AG04449 (cell line): ENCODE measurements at regions not wholly inside any gene's neighbourhood (a gene's known extent, or its start where the extent isn't known, plus 50 kb on each side); places are given as distances from the start of the nearest gene placed in this dataset.

Source experiments
- CTCF ChIA-PET: fragments of 350-600 bp; formaldehyde crosslinking; extraction: SDS; loops from one replicate; lab custom pipeline; 2021; ENCODE audit warnings: antibody characterized with exemption; lab: Yijun Ruan, JAX
- POLR2A ChIA-PET: fragments of 400-600, 350-600 bp; formaldehyde crosslinking; extraction: SDS; loops from one replicate; lab custom pipeline; 2020; ENCODE audit warnings: antibody characterized with exemption, inconsistent platforms; lab: Yijun Ruan, JAX
- DNase-seq: peaks from one replicate; pipeline ENCODE4 v3.0.0-alpha.2; 2010; ENCODE audit warnings: low read depth, low spot score
- H3K4me3 ChIP-seq: 2 replicates; pipeline ENCODE4 v1.5.1; 2011; ENCODE audit warnings: low read depth, mild to moderate bottlenecking, control low read depth, low read length
- CTCF ChIP-seq: IDR thresholded peaks from one replicate; pipeline ENCODE4 v1.5.1; 2011; ENCODE audit warnings: mild to moderate bottlenecking, moderate library complexity, low read length, control low read depth, inconsistent platforms; ENCODE audit not compliant: insufficient read depth; ENCODE audit errors: missing control alignments

- TF ChIP-seq CTCF: no peak
- DNase-seq: no peak
- H3K4me3 ChIP-seq: no peak overlapping the region
- CTCF ChIA-PET: no interaction called here
- POLR2A ChIA-PET: no interaction called here
Observed at GRCh38 chr2:171627412-171627811, 59.9 kb upstream of the DYNC1I2 start.

GRCh38 chr2:171629113-171629512 is 58.2 kb upstream of the DYNC1I2 start:
- no peak for DNase-seq
- ChIA-PET POLR2A (no interaction called here), CTCF (interaction anchor here (1.0 to 1.2 kb wide), 3 partner anchors 12 to 33 kb away, joined by 3 to 4 read pairs (median 4); no protein-coding TSS in a partner anchor)
- no peak for TF ChIP-seq CTCF
- H3K4me3 ChIP-seq: no peak overlapping the region

GRCh38 chr2:171630089-171630770 is 57.0 kb upstream of the DYNC1I2 start:
- ChIA-PET POLR2A (no interaction called here), CTCF (interaction anchor here (0.9 to 1.1 kb wide), 2 partner anchors 32 to 55 kb away, joined by 3 to 4 read pairs; no protein-coding TSS in a partner anchor)
- H3K4me3 ChIP-seq: no peak overlapping the region
- no peak for TF ChIP-seq CTCF
- no peak for DNase-seq

GRCh38 chr2:171630812-171631626 is 56.2 kb upstream of the DYNC1I2 start:
- POLR2A ChIA-PET: no interaction called here
- DNase-seq: no peak
- no peak overlapping the region for H3K4me3 ChIP-seq
- no peak for TF ChIP-seq CTCF
- CTCF ChIA-PET: interaction anchor here (0.9 kb wide), 1 partner anchor 56 kb away, joined by 3 read pairs; no protein-coding TSS in a partner anchor
